HG03439 (cell line): ENCODE measurements at regions not wholly inside any gene's neighbourhood (a gene's known extent, or its start where the extent isn't known, plus 50 kb on each side); places are given as distances from the start of the nearest gene placed in this dataset.
A peak's percentile ranks its signal among the peaks of the same experiment; 100 is the strongest.
"Not testable (repeated sequence)": the region's sequence is repeated elsewhere in the genome, so short reads cannot be mapped to it uniquely, and the experiment has no call there.

Source experiments
- ATAC-seq: cut with Tn5 transposase; IDR thresholded peaks from one replicate; pipeline ENCODE4 v1.9.1; 2021; ENCODE audit warnings: mild to moderate bottlenecking, moderate library complexity; ENCODE audit not compliant: unreplicated experiment

GRCh38 chr12:70008944-70009343 is 183.9 kb downstream of the MYRFL start:
- no peak for ATAC-seq

GRCh38 chr12:70011353-70011752 is 186.3 kb downstream of the MYRFL start:
- no peak for ATAC-seq

GRCh38 chr12:70013016-70013415 is 188.0 kb downstream of the MYRFL start:
- not testable (repeated sequence) for ATAC-seq

DNA sequence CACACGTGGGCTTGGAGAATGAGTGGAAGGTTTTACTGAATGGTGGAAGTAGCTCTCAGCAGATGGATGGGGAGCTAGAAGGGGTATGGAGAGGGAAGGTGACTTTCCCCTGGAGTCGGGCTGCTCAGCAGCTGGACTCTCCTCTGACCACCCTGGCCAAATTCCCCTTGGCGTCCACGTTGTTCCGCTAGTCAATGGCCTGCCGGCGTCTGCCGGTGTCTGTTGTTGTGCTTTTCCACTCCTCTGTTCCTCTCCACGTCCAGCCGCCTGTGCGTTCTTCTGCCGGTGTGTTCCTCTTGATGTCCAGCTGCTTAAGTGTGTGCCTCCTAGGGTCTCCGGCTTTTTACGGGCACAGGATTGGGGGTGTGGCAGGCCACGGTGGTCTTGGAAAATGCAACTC is 203.5 kb downstream of the MYRFL start:
- no peak for ATAC-seq

DNA sequence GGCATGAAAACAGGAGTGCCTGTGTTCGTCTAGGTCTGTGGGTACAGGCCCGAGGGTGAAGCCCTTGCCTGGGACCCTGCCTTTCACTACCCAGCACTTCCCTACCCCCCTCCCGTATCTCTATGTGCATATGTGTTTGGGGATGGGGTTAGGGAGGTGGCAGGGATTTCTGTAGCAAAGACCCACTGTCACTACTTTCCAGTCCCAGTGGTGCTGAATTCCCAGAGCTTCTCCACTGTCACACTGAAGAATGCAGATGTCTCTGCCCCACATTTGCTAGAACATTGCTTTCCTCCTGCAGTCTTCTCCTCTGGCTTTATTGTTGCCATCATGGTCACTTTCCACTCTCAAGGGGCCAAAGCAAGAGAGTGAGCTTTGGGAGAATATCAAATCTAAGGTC is 203.9 kb downstream of the MYRFL start:
- ATAC-seq, result no peak

GRCh38 chr12:70031046-70031445 is 206.0 kb downstream of the MYRFL start:
- ATAC-seq, result no peak

GRCh38 chr12:70032076-70032475 is 207.0 kb downstream of the MYRFL start:
- no peak for ATAC-seq

- no peak for ATAC-seq
Measured at GRCh38 chr12:70033310-70033709, 208.3 kb downstream of the MYRFL start.

DNA sequence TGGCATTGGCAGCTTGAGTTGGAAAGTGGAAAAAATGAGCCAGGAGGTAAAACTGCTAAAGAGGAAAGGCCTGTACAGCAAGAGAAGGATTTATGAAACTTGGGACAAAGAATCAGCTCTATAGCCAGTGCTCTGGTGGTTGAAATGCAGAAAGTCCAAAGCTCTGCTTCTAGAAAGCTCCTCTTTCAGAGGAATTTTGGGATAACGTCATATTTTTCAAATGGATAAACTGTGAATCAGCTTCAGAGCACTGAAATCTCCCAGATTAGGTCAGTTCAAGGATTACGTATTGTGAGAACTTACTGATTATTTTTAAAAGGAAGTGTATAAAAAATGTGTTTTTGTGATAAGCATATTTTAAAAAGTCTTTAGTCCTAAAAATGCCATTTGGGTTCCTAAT is 203.1 kb upstream of the CNOT2 start:
- ATAC-seq, result no peak

DNA sequence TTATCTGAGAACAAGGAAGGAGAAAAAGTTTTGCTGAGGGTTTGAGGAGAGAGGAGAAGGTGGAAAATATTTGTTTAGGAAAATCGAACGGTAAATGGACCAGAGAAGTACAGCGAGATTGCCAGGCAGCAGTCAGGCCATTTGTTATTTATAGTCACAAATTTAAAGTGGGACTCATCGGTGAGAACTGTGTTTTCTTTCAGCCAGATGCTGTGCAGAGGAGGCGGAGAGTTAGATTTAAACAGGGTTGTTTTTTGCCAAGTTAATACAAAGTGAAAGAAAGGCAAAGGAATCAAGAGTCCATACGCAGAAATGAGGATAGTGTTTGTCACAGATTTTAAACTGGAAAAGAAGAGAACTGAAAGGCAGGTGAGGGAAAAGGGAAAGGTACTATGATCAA is 200.6 kb upstream of the CNOT2 start:
- no peak for ATAC-seq

DNA sequence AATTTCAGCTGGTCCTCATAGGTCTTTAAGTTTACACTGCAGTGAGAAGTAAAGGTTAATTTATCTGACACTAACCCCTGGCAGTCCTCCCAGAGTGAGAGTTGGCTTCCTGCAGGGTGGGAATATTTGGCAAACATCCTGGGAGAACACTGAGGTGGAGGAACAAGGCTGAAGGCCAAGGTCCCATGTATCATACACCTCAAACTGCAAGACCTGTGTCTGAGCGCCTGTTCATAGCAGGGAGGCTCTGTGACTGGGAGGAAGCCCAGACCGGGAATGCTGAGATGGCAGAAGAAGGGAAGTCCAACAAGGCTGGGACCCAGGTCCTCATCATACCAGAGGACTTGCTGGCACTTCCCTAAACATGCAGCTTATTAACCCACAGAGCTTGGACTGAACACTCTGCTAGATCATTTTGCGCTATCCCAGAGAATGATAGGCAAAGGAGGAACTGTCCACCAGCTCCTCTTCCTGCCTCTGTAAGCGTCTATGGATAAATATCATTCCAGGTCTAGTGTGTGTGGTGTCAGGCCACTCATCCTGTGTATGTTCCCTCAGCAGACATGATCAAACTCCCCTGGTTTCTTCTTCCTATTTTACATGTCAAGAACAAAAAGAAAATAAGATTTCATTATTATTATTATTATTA is 199.6 kb upstream of the CNOT2 start:
- ATAC-seq, result no peak

GRCh38 chr12:70044167-70044566 is 199.1 kb upstream of the CNOT2 start:
- no peak for ATAC-seq

DNA sequence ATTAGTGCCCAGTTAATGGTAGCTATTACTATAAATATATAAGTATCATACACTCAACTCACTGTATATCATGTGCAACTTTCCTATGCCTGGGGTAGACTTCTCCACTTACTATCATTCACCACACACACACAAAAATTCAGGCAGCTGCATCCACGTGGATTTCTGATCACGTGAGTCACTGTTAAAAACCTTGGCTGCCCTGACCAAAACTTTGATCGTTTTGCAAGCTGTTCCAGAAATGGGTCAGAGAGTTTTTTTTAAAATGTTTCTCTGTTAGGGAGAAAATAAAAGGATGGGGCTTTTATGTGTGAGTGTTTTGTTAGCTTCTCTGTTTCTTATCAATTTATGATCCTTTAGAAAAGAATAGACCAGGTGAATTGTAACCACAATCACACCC is 198.2 kb upstream of the CNOT2 start:
- ATAC-seq, result no peak

DNA sequence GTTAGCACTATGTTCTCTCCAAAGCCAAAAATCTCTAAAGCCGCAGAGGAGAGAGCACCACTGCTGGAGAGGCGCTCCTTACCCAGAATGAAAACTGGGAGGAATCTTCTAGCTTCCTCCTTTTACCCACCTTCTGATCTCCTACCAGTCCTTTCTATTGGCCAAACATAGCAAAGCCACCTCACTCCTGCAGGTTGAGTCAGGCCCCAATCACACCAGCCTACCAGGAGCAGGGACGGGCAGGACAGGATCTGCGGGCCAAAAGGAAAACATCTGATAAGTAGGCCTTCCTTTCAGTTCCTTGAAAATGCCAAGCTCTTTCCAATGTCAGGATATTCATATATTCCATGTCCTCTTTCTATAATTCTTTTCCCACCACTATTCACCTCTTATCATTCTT is 197.7 kb upstream of the CNOT2 start:
- no peak for ATAC-seq

- ATAC-seq, result no peak
Measured at GRCh38 chr12:70048521-70049250, 194.5 kb upstream of the CNOT2 start.

DNA sequence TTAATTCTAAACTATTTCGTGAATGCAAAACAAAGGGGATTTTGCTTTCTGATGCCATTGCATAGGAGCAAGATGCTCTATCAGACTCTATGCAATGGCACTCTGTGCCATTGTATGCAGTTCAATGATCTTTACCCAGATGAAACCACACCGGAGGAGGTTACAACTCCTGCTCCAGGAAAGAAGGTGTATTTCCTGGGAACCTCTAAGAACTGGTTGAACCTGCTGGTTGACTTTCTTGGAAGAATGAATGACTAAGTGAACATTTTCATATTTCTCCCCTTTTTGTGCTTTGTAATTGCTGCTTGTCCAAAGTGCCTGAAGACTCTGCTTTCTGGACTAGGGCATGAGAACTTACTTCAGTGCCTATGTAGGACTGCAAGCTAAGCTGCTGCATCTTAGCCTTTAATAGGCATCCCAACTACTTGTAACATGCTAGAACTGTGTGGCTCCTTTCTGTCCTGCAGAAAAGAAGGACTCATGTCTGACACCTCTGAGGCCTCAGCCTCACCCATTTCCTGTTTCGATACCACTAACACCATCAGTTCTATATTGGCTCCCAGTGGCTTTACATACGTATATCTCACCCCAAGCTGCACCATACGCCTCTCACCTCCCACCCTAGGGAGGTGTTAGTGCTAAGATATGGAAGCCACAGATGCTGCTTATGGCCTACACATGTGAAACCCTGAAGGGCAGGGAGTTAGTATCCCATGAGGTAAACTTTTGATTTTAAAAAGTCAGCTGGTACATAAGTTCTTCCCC is 193.5 kb upstream of the CNOT2 start:
- ATAC-seq, result peak; percentile 97

GRCh38 chr12:70052476-70052875 is 190.8 kb upstream of the CNOT2 start:
- no peak for ATAC-seq

DNA sequence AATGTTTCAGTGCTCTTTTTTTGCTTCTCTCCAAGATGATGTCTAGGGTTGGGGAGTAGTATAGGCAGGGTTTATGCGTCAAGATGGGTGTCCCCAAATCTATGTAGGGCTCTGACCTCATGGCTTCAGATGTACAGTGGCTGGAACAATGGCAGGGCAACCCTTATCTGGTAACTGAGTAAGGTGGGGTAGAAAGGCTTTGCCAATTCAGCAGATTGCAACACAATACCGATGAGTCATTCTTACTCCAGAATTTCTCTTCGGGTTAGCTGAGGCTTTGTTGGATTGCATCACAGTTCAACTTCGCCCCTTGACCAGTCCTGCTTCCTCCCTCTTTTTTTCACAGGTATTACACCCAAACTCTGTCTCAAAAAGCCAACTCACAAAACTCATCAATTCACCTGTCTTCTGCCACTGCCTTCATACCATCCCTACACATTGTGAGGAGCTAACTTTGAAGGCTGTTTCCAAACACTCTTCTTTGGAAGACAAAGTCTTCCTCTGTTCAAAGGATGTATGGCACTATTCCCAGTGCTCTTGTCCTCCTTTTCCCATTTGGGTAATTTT is 190.2 kb upstream of the CNOT2 start:
- no peak for ATAC-seq

GRCh38 chr12:70059373-70059772 is 183.9 kb upstream of the CNOT2 start:
- no peak for ATAC-seq

DNA sequence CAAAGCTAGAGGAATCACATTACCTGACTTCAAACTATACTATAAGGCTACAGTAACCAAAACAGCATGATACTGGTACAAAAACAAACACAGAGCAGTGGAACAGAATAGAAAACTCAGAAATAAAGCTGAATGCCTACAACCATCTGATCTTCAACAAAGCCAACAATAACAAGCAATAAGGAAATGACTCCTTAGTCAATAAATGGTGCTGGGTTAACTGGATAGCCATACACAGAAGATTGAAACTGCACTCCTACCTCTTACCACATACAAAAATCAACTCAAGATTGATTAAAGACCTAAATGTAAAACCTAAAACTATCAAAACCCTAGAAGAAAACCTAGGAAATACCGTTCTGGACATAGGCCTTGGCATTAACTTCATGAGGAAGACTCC is 182.6 kb upstream of the CNOT2 start:
- ATAC-seq, result no peak

GRCh38 chr12:70068743-70069142 is 174.5 kb upstream of the CNOT2 start:
- no peak for ATAC-seq
